ENCODE measurements at regions not wholly inside any gene's neighbourhood (a gene's known extent, or its start where the extent isn't known, plus 50 kb on each side); places are given as distances from the start of the nearest gene placed in this dataset.
"Not testable (repeated sequence)": the region's sequence is repeated elsewhere in the genome, so short reads cannot be mapped to it uniquely, and the experiment has no call there.

DNA sequence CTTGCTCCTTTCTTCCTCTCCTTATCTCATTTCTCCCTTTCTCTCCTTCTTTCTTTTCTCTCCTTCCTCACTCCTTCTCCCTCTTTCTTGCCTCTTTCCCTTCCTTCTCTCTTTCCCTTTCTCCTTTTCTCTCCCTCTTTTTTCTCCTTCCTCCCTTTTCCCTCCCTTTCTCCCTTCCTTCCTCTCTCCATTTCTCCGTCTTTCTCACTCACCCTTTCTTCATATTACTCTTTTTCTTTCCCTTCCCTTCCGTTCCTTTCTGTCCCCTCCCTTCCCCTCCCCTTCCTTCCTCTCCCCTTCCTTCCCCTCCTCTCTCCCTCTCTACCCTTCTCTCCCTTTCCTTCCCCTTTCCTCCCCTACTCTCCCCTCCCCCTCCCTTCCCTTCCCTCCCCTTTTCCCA, 240.8 kb downstream of the HS3ST3B1 start:
- Histone ChIP-seq H3K27ac (no peak overlapping the region), H3K4me1 (no peaks in the 10 kb centered on the region), H3K9me3 (no peaks in the 10 kb centered on the region), H3K4me3 (no peak overlapping the region), H3K36me3 (no peaks in the 10 kb centered on the region), H3K27me3 (no peaks in the 10 kb centered on the region)
- no peak for TF ChIP-seq POLR2A (IDR thresholded peaks at IDR 0.05)
- TF ChIP-seq CTCF (IDR thresholded peaks at IDR 0.05 in 4 of 5, conservative IDR thresholded peaks at IDR 0.05 in 1 of 5): no peak
- intact Hi-C loops (cut with DNase I; ENCODE audit: low total_unique reads): no loop called here
- in situ Hi-C loops (cut with MboI; ENCODE audit: low sequenced_read_pairs in 4 of 4): no loop called here
- ATAC-seq (no peak), DNase-seq (no peak)

DNA sequence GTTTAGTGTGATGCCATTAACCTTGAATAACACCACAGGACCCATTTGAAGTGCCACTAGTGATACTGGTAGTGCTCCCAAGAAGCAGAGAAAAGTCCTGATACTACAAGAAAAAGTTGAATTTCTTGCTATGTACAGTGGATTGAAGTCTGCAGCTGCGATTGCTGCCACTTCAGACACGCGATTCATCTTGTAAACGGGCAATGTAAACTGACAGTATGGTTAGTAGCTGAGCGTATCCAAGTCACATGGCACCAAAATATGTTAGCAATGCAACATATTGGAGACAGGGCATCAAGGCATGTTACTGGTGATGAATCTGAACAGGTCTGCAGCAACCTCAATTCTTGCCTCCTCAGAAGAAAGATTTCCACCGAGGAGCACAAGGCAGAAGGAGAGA, 238.9 kb downstream of the HS3ST3B1 start:
- no peak overlapping the region for H3K27ac ChIP-seq
- H3K4me3 ChIP-seq: no peak overlapping the region
- in situ Hi-C loops (cut with MboI; ENCODE audit: low sequenced_read_pairs in 4 of 4): no loop called here
- no peaks in the 10 kb centered on the region for H3K4me1 ChIP-seq
- DNase-seq (no peak), ATAC-seq (no peak)
- intact Hi-C loops (cut with DNase I; ENCODE audit: low total_unique reads): no loop called here
- no peak for TF ChIP-seq CTCF (IDR thresholded peaks at IDR 0.05 in 4 of 5, conservative IDR thresholded peaks at IDR 0.05 in 1 of 5)
- TF ChIP-seq POLR2A (IDR thresholded peaks at IDR 0.05): no peak
- no peaks in the 10 kb centered on the region for H3K9me3 ChIP-seq
- no peaks in the 10 kb centered on the region for H3K27me3 ChIP-seq
- H3K36me3 ChIP-seq: no peaks in the 10 kb centered on the region

DNA sequence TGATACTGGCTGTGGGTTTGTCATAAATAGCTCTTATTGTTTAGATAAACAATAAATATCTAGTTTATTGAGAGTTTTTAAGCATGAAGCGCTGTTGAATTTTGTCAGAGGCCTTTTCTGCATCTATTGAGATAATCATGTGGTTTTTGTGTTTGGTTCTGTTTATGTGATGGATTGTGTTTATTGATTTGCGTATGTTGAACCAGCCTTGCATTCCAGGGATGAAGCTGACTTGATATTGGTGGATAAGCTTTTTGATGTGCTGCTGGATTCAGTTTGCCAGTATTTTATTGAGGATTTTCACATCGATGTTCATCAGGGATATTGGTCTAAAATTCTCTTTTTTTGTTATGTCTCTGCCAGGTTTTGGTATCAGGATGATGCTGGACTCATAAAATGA, 231.4 kb downstream of the HS3ST3B1 start:
- H3K4me3 ChIP-seq; H3K27me3 ChIP-seq; H3K36me3 ChIP-seq; ATAC-seq; in situ Hi-C loops (cut with MboI; ENCODE audit: low sequenced_read_pairs in 4 of 4); H3K9me3 ChIP-seq; H3K27ac ChIP-seq; H3K4me1 ChIP-seq; DNase-seq; intact Hi-C loops (cut with DNase I; ENCODE audit: low total_unique reads): not testable (repeated sequence)

DNA sequence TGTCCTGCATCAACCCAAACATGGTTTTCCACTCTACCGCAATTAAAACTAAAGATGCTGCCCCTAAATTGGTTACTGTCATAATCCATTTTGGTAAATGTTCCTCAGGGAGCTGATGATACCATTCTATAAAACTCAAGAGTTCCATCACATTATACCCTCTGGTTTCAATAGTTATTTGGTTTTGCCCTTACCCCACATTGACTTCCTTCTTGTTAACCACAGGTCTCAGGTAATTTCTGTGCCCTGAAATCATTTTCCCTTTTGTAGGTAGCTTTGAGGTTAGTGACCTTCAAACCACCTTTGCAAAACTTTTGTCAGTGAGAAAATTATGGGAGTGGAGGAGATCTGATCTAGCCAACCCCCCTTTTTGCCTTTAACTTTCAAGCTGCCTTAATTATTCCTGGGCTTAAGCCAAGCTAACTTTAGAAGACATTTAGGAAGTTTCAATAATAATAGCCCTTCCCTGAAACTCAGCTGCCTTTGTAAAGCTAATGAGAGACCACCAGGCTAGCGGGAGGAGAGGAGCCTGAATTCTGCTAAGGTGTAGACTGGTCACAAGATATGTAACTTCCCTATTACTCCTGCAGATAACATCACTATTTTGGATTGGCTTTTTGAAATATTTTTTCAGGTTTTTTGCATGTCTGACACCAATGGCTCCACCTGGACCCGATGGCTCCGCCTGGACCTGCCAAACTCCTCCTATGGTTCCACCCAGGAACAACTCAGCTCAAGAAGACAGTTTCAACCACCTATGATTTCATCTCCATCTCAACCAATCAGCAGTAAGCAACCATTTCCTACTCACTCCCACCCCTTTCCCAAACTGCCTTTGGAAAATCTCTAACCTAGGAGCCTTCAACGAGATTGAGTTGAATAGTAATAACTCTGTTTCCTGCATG, 224.9 kb downstream of the HS3ST3B1 start:
- no peak for ATAC-seq
- no peak for DNase-seq
- H3K4me1 ChIP-seq: no peaks in the 10 kb centered on the region
- no peak overlapping the region for H3K4me3 ChIP-seq
- intact Hi-C loops (cut with DNase I; ENCODE audit: low total_unique reads) (no loop called here), in situ Hi-C loops (cut with MboI; ENCODE audit: low sequenced_read_pairs in 4 of 4) (no loop called here)
- no peaks in the 10 kb centered on the region for H3K9me3 ChIP-seq
- no peak overlapping the region for H3K27ac ChIP-seq
- H3K36me3 ChIP-seq: no peaks in the 10 kb centered on the region
- TF ChIP-seq POLR2A (IDR thresholded peaks at IDR 0.05): no peak
- TF ChIP-seq CTCF (IDR thresholded peaks at IDR 0.05 in 4 of 5, conservative IDR thresholded peaks at IDR 0.05 in 1 of 5): no peak
- no peaks in the 10 kb centered on the region for H3K27me3 ChIP-seq

DNA sequence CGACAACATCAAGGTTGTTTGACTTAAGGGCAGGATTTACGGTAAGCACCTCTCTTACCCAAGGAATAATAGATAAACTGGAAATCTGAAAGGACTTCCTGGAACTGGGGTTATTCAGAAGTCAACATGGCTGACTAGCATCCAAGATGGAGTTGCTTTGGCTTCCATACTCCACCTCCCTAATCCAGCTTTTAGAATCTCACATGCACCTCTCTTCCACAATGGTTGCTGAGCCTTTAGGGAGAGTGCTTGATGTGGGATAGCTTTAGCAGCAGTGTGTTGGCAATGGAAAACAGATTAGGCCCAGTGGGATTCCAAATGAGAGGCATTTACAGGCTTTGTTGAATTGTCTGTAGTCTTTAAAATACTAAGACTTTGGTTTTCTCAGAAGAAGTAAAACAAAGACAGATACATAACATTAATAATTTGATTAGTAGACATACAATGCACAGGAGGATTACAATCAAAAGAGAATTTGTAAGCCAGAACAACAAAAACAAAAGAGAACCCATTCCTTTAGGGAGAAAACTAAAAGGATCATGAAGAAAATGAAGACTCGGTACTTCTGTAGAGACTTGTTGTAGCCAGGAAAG, 222.0 kb downstream of the HS3ST3B1 start:
- no peak for DNase-seq
- no peaks in the 10 kb centered on the region for H3K27me3 ChIP-seq
- no peak for ATAC-seq
- H3K4me1 ChIP-seq: no peaks in the 10 kb centered on the region
- H3K36me3 ChIP-seq: no peaks in the 10 kb centered on the region
- intact Hi-C loops (cut with DNase I; ENCODE audit: low total_unique reads): no loop called here
- H3K9me3 ChIP-seq: no peaks in the 10 kb centered on the region
- no peak overlapping the region for H3K4me3 ChIP-seq
- H3K27ac ChIP-seq: no peak overlapping the region
- in situ Hi-C loops (cut with MboI; ENCODE audit: low sequenced_read_pairs in 4 of 4): no loop called here
- TF ChIP-seq POLR2A (IDR thresholded peaks at IDR 0.05): no peak
- TF ChIP-seq CTCF (IDR thresholded peaks at IDR 0.05 in 4 of 5, conservative IDR thresholded peaks at IDR 0.05 in 1 of 5): no peak

- H3K27me3 ChIP-seq; H3K4me3 ChIP-seq; H3K27ac ChIP-seq; intact Hi-C loops (cut with DNase I; ENCODE audit: low total_unique reads); in situ Hi-C loops (cut with MboI; ENCODE audit: low sequenced_read_pairs in 4 of 4); H3K9me3 ChIP-seq; H3K36me3 ChIP-seq; ATAC-seq; H3K4me1 ChIP-seq; DNase-seq: not testable (repeated sequence)
Measured at GRCh38 chr17:14518919-14519318, 218.0 kb downstream of the HS3ST3B1 start.

All from gastrocnemius medialis (tissue), 4 donors.